A673 (cell line): ENCODE measurements at regions not wholly inside any gene's neighbourhood (a gene's known extent, or its start where the extent isn't known, plus 50 kb on each side); places are given as distances from the start of the nearest gene placed in this dataset.
"Not testable (repeated sequence)": the region's sequence is repeated elsewhere in the genome, so short reads cannot be mapped to it uniquely, and the experiment has no call there.

Experiments used
- BruUV-seq: library from RNA; stranded (reverse); fragments of 400-500 nt; replicated peaks from 2 replicates; lab custom pipeline; 2021; lab: Mats Ljungman, UMichigan
- CTCF ChIA-PET: fragments of 300-600 bp; sonication (Branson Sonifier 250); formaldehyde crosslinking; loops from one replicate; lab custom pipeline; 2022; ENCODE audit warnings: antibody characterized with exemption; lab: Charles Lee
- POLR2A ChIA-PET: fragments of 300-600 bp; sonication (Branson Sonifier 250); formaldehyde crosslinking; loops from one replicate; lab custom pipeline; 2022; ENCODE audit warnings: antibody characterized with exemption; ENCODE audit not compliant: low non-redundant PET; lab: Charles Lee
- DNase-seq: peaks from one replicate; pipeline ENCODE4 v3.0.0-alpha.2; 2015; ENCODE audit warnings: low spot score
- H3K27ac ChIP-seq: fragments of 200-600 bp; sonication (generic); 2 replicates; pipeline ENCODE4 v1.5.1; 2016; ENCODE audit warnings: mixed run types, low read depth, mild to moderate bottlenecking, mixed read lengths, antibody characterized with exemption, low read length; ENCODE audit not compliant: poor library complexity, severe bottlenecking
- H3K27me3 ChIP-seq: fragments of 200-600 bp; sonication (generic); replicated peaks from 2 replicates; pipeline ENCODE4 v1.6.1; 2017; ENCODE audit warnings: mixed run types, low read depth, mild to moderate bottlenecking, mixed read lengths, antibody characterized with exemption, low read length; ENCODE audit not compliant: insufficient read depth, poor library complexity
- H3K36me3 ChIP-seq: fragments of 200-600 bp; sonication (generic); 2 replicates; pipeline ENCODE4 v1.6.1; 2016; ENCODE audit warnings: mixed run types, mild to moderate bottlenecking, mixed read lengths, antibody characterized with exemption, low read length; ENCODE audit not compliant: insufficient read depth, poor library complexity, severe bottlenecking
- H3K4me1 ChIP-seq: fragments of 200-600 bp; sonication (generic); 2 replicates; pipeline ENCODE4 v1.6.1; 2017; ENCODE audit warnings: mixed run types, mild to moderate bottlenecking, mixed read lengths, antibody characterized with exemption, low read length; ENCODE audit not compliant: insufficient read depth, poor library complexity, severe bottlenecking
- H3K4me3 ChIP-seq: fragments of 200-600 bp; sonication (generic); 2 replicates; pipeline ENCODE4 v1.5.1; 2016; ENCODE audit warnings: low read depth, mixed run types, mild to moderate bottlenecking, mixed read lengths, low read length; ENCODE audit not compliant: poor library complexity, severe bottlenecking
- H3K9me3 ChIP-seq: fragments of 200-600 bp; sonication (generic); 2 replicates; pipeline ENCODE4 v1.6.1; 2016; ENCODE audit warnings: mixed run types, low read depth, mild to moderate bottlenecking, mixed read lengths, antibody characterized with exemption, low read length; ENCODE audit not compliant: poor library complexity, severe bottlenecking
- CTCF ChIP-seq: fragments of 300-800, 200-600 bp; sonication (generic); conservative IDR thresholded peaks from 2 replicates; pipeline ENCODE4 v1.5.1; 2017; ENCODE audit warnings: low read depth, mild to moderate bottlenecking, antibody characterized with exemption, low read length, moderate library complexity, mixed read lengths
- EZH2 ChIP-seq: fragments of 200-600 bp; sonication (generic); IDR thresholded peaks from 2 replicates; pipeline ENCODE4 v1.6.1; 2017; ENCODE audit warnings: borderline replicate concordance, low read depth, mild to moderate bottlenecking, mixed read lengths, antibody characterized with exemption, low read length; ENCODE audit not compliant: poor library complexity, severe bottlenecking
- intact Hi-C: fragments of 100-400 bp; cut with micrococcal nuclease; formaldehyde crosslinking; loops from one replicate; pipeline ENCODE4 v1.10.0; 2022; ENCODE audit not compliant: unreplicated experiment

DNA sequence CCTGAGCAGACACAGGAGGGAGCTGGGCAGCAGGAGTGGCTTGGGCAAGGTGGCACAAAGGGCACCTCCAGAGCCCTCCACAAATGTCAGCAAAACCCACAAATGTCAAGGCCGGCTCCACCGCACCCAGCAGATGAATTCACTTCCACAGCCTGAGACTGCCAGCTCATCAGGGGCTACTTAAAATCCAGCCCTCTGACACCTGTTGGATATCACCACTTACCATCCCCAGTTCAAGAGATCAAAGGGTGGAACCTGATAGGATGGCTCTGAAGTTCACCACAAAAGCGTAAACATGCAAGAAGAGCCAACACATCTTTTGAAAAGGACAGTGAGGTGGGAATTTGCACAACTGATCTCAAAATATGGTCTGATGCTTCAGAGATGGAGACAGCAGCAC lies 168.6 kb upstream of the GRK3 start:
- intact Hi-C loops, result no loop called here
- no peak overlapping the region for H3K4me3 ChIP-seq
- BruUV-seq, result no TSS peak
- TF ChIP-seq EZH2, result no peak
- no peak for TF ChIP-seq CTCF
- H3K27ac ChIP-seq, result no peak overlapping the region
- CTCF ChIA-PET, result no interaction called here
- no peaks in the 10 kb centered on the region for H3K9me3 ChIP-seq
- DNase-seq, result no peak
- POLR2A ChIA-PET, result no interaction called here
- no peaks in the 10 kb centered on the region for H3K27me3 ChIP-seq
- H3K36me3 ChIP-seq, result no peaks in the 10 kb centered on the region
- H3K4me1 ChIP-seq, result peaks cover 4% of the 10 kb centered on the region

- H3K4me3 ChIP-seq, result no peak overlapping the region
- DNase-seq, result no peak
- H3K27me3 ChIP-seq, result no peaks in the 10 kb centered on the region
- no peak overlapping the region for H3K27ac ChIP-seq
- H3K9me3 ChIP-seq, result no peaks in the 10 kb centered on the region
- H3K4me1 ChIP-seq, result peaks cover 8% of the 10 kb centered on the region
- CTCF ChIA-PET, result no interaction called here
- no peaks in the 10 kb centered on the region for H3K36me3 ChIP-seq
- intact Hi-C loops, result no loop called here
- no TSS peak for BruUV-seq
- TF ChIP-seq CTCF (no peak), EZH2 (no peak)
- POLR2A ChIA-PET, result no interaction called here
These were observed 167.8 kb upstream of the GRK3 start for GRCh38 chr22:25396615-25397200.

GRCh38 chr22:25397616-25398015 lies 166.9 kb upstream of the GRK3 start:
- DNase-seq, result no peak
- no peaks in the 10 kb centered on the region for H3K9me3 ChIP-seq
- H3K27me3 ChIP-seq, result no peaks in the 10 kb centered on the region
- POLR2A ChIA-PET, result no interaction called here
- H3K27ac ChIP-seq, result no peak overlapping the region
- BruUV-seq, result no TSS peak
- CTCF ChIA-PET, result no interaction called here
- intact Hi-C loops, result no loop called here
- no peaks in the 10 kb centered on the region for H3K36me3 ChIP-seq
- H3K4me1 ChIP-seq, result peaks cover 10% of the 10 kb centered on the region
- no peak overlapping the region for H3K4me3 ChIP-seq
- no peak for TF ChIP-seq CTCF
- no peak for TF ChIP-seq EZH2

DNA sequence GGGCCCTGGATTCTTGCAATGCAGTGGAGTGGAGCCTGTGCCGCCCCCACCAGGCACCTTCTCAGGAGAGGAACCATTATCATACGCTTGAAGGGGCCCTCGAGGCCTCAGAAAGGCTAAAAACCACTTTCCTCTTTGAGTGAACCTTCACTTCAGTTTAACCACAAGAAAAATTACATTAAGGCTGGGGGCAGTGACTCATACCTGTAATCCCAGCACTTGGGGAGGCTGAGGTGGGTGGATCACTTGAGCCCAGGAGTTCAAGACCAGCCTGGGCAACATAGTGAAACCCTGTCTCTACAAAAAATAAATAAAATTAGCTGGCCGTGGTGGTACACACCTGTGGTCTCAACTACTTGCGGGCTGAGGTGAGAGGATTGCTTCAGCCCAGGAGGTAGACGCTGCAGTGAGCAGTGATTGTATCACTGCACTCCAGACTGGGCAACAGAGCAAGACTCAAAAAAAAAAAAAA lies 165.8 kb upstream of the GRK3 start:
- H3K27ac ChIP-seq, H3K9me3 ChIP-seq, intact Hi-C loops, H3K27me3 ChIP-seq, BruUV-seq, H3K4me3 ChIP-seq, CTCF ChIA-PET, H3K36me3 ChIP-seq, POLR2A ChIA-PET, DNase-seq: not testable (repeated sequence)
- H3K4me1 ChIP-seq, result peaks cover 20% of the 10 kb centered on the region
